GM12873 (cell line): ENCODE measurements at regions not wholly inside any gene's neighbourhood (a gene's known extent, or its start where the extent isn't known, plus 50 kb on each side); places are given as distances from the start of the nearest gene placed in this dataset.

Source experiments
- TF ChIP-seq, protein P1 (sequence below): IDR thresholded peaks from 2 replicates; pipeline ENCODE4 v1.5.1; 2012; ENCODE audit warnings: low read depth, mild to moderate bottlenecking, moderate library complexity, low read length, control low read depth; ENCODE audit not compliant: insufficient read depth; ENCODE audit errors: missing control alignments

DNA sequence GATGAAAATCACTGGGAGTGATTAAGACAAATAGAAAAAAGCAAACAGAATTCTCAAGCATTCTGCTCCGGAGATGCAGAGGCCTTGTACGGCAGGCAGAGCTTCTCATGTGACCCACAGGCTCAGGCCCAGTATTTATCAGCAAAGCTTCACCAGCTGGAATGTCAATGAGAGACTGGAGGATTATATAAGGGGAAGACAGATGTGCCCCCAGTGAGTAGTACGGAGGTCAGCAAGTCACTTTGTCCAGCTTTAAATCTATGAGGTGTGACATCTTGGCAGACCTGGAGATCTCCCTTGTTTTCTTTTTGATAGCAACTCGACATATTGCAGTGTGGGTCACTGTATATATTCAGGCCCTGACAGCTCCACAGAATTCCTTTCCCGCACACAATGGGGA lies 106.8 kb downstream of the HHIPL2 start:
- TF ChIP-seq, protein P1, sequence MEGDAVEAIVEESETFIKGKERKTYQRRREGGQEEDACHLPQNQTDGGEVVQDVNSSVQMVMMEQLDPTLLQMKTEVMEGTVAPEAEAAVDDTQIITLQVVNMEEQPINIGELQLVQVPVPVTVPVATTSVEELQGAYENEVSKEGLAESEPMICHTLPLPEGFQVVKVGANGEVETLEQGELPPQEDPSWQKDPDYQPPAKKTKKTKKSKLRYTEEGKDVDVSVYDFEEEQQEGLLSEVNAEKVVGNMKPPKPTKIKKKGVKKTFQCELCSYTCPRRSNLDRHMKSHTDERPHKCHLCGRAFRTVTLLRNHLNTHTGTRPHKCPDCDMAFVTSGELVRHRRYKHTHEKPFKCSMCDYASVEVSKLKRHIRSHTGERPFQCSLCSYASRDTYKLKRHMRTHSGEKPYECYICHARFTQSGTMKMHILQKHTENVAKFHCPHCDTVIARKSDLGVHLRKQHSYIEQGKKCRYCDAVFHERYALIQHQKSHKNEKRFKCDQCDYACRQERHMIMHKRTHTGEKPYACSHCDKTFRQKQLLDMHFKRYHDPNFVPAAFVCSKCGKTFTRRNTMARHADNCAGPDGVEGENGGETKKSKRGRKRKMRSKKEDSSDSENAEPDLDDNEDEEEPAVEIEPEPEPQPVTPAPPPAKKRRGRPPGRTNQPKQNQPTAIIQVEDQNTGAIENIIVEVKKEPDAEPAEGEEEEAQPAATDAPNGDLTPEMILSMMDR: no peak

DNA sequence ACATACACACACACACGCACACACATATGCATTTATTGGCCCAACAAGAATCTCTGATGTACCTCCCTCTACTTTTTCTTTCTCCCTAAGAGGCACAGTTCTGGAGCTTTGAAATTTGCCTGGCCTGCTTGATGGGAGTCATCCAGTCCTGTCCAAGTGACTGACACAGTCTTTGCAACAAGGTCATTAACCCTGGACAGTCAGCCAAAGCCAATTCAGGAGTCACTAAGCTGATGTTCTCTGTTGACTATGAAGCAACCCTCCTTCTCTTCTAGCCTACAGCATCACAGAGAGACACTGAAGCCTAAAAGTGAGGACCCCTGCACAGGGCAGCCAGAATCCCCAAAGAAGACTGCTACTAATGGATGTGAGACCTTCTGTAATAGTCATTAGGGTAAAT lies 123.1 kb downstream of the HHIPL2 start:
- TF ChIP-seq, protein P1: no peak

DNA sequence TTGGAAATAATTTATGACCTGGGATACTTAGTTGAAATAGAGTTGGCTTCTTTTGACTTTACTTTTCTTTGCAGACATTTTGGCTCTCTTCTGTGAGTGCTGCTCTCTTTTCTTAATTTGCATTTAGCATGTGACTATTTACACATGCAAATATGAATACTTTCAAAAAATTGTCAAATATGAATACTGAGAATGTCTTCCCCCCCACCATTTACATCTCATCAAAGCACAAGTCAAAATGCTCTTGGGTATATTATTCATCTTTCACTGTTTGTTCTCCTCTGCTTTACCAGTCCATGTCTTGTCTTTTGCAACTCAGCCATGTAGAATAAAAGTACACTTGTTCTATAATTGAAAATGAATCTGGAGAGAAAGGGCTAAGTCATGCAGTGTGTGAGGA lies 126.5 kb downstream of the HHIPL2 start:
- TF ChIP-seq, protein P1: no peak

DNA sequence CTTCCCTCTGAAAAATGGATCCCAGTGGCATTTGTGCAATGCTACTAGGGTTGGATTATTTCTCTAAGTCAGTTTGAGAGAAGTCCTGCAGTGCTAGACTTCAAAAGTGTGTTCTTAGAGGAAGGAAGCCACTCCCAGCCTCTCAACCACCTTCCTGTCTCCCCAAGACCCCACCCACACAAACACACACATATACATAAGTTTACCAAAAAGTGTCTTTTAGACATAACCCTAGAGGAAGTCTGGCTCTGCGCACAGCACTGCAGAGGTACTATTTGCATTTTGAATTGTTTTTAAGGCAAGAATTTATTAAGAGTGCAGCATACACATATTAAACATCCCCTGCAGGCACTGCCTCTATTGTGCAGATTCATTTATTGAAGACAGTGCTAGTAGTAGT lies 127.3 kb downstream of the HHIPL2 start:
- TF ChIP-seq, protein P1: no peak

DNA sequence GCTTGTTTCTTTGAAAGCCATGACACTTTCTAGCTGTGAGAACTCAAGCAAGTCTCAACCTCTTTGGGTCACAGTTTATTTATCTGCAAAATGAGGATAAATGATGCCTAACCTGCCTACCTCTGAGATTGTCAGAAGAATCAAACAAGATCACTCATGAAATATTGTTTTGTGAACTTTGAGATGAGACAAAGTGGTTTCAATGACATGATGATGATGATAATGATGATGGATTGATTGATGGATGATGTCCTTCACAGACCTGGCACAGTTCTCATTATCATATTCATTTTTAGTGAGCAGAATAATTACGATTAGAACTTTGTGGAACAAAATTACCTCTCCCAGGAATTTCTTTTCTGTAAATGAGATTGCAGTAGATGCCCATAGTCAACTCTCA lies 129.2 kb downstream of the HHIPL2 start:
- TF ChIP-seq, protein P1: no peak

DNA sequence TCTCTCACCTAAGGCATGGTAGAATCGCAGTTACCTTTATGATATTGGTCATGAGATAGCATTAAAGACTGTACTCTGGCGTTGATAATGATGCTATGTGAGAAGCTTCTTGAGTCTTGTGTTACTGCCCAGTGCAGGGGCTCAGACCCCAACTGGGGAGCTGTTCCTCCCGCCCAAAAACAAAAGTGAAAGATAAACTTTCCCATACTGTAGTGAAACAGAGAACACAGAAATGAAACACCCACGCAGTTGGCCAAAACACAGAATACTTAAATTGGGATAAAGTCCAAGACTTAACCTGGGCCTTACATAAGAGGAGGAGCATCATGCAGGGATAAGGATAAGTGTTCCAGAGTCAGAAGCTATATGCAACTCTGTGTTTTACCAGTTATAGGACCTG lies 130.6 kb downstream of the HHIPL2 start:
- TF ChIP-seq, protein P1: no peak

DNA sequence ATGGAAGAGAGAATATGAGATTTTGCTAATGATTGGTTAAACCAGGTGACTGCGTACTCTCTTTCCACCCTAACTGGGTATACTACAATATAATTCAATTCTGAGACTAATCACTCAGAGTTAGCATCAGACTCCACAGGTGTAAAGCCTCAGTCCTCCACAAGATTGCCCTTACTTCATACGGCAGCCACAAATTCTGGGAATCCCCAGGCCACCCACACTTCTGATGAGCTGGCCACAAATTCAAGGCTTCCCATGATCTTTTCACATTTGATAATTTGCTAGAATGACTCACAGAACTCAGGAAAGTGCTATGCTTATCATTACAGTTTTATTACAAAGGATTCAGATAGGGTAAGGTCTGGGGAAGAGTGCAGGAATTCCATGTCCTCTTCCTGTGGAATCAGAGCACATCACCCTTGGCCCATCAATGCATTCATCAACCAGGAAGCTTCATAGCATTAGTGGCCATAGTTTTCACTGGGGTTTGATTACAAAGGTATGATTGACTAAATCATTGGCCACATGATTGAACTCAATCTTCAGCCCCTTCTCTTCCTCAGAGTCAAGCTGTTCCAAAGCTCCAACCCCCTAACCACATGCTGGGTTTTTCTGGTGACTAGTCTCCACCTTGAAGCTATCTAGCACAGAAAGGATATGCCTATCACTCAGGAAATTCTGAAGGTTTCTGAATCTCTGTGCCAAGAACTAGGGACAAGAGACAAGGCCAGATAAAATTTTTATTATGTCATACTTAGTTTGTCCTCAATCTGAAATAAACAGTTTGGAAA lies 131.7 kb downstream of the HHIPL2 start:
- TF ChIP-seq, protein P1: no peak
